HCT116 (cell line): ENCODE measurements at regions not wholly inside any gene's neighbourhood (a gene's known extent, or its start where the extent isn't known, plus 50 kb on each side); places are given as distances from the start of the nearest gene placed in this dataset.

Source experiments
- ATAC-seq: fragments of 200-7000 bp; cut with Tn5 transposase; 2 replicates; pipeline ENCODE4 v1.9.1; 2020; ENCODE audit warnings: mild to moderate bottlenecking, moderate library complexity
- BruUV-seq: library from RNA; stranded (reverse); fragments of 400-500 nt; replicated peaks from 2 replicates; lab custom pipeline; 2021; lab: Mats Ljungman, UMichigan
- CTCF ChIA-PET: fragments of 300-600 bp; sonication (Branson Sonifier 250); formaldehyde crosslinking; loops from one replicate; lab custom pipeline; 2021; ENCODE audit warnings: antibody characterized with exemption; lab: Charles Lee
- POLR2A ChIA-PET: fragments of 300-600, 350-600 bp; sonication (Branson Sonifier 250); formaldehyde crosslinking; loops from one replicate; lab custom pipeline; 2021; ENCODE audit warnings: antibody characterized with exemption; lab: Charles Lee
- RAD21 ChIA-PET, 2 experiments: fragments of 300-600 bp; sonication (Branson Sonifier 250); formaldehyde crosslinking; loops; one replicate each; lab custom pipeline; 2023; ENCODE audit warnings: low total read pairs in 2 of 2; ENCODE audit not compliant: uncharacterized antibody in 2 of 2, unreplicated experiment in 2 of 2, low non-redundant PET in 1 of 2; lab: Charles Lee
- DNase-seq: peaks from one replicate; pipeline ENCODE4 v3.0.0-alpha.2; 2010; ENCODE audit warnings: low read depth, low spot score
- H2AFZ ChIP-seq: fragments of 200-600 bp; shearing (Covaris generic), sonication (generic); 2 replicates; pipeline ENCODE4 v1.6.1; 2017; ENCODE audit warnings: low read depth, mixed run types, mixed read lengths, antibody characterized with exemption, low read length; ENCODE audit not compliant: poor library complexity, severe bottlenecking
- H3K27ac ChIP-seq: 2 replicates; pipeline ENCODE4 v1.5.1; 2012; ENCODE audit warnings: low read depth, low read length
- H3K27me3 ChIP-seq: fragments of 200-600 bp; sonication (generic); 2 replicates; pipeline ENCODE4 v1.6.1; 2016; ENCODE audit warnings: mixed run types, low read length, mixed read lengths; ENCODE audit not compliant: insufficient read depth
- H3K36me3 ChIP-seq, 2 experiments: fragments of 200-500 bp in 1 of 2; fragments of 200-600 bp in 1 of 2; sonication (Bioruptor generic) in 1 of 2; sonication (generic) in 1 of 2; 2 replicates each; pipeline versions ENCODE4 v1.5.1 to v1.6.1; 2014 to 2016; ENCODE audit warnings: low read length in 2 of 2, inconsistent platforms in 1 of 2, mixed read lengths in 1 of 2, mixed run types in 1 of 2; ENCODE audit not compliant: insufficient read depth in 2 of 2, control insufficient read depth in 1 of 2
- H3K4me1 ChIP-seq, 2 experiments: fragments of 200-600 bp in 1 of 2; sonication (generic) in 1 of 2; 2 replicates each; pipeline versions ENCODE4 v1.5.1 to v1.6.1; 2012 to 2017; ENCODE audit warnings: low read length in 2 of 2, inconsistent platforms in 1 of 2, mild to moderate bottlenecking in 1 of 2, mixed read lengths in 1 of 2, mixed run types in 1 of 2, moderate library complexity in 1 of 2; ENCODE audit not compliant: insufficient read depth in 2 of 2, control insufficient read depth in 1 of 2
- H3K4me2 ChIP-seq: fragments of 200-600 bp; sonication (generic); 2 replicates; pipeline ENCODE4 v1.6.1; 2017; ENCODE audit warnings: mixed run types, low read length, mixed read lengths
- H3K4me3 ChIP-seq, 2 experiments: fragments of 200-600 bp in 1 of 2; sonication (generic) in 1 of 2; replicated peaks in 1 of 2; 2 replicates each; pipeline ENCODE4 v1.5.1; 2011 to 2016; ENCODE audit warnings: low read length in 2 of 2, control low read depth in 1 of 2, low read depth in 1 of 2, mild to moderate bottlenecking in 1 of 2, mixed read lengths in 1 of 2, mixed run types in 1 of 2
- H3K79me2 ChIP-seq: fragments of 200-600 bp; sonication (generic); 2 replicates; pipeline ENCODE4 v1.6.1; 2017; ENCODE audit warnings: mild to moderate bottlenecking, mixed run types, low read length, moderate library complexity, mixed read lengths; ENCODE audit not compliant: insufficient read depth
- H3K9ac ChIP-seq: fragments of 200-600 bp; sonication (generic); 2 replicates; pipeline ENCODE4 v1.6.1; 2016; ENCODE audit warnings: low read length, mixed read lengths
- H3K9me2 ChIP-seq: fragments of 200-600 bp; sonication (generic), shearing (Covaris generic); 2 replicates; pipeline ENCODE4 v1.6.1; 2017; ENCODE audit warnings: mixed run types, mild to moderate bottlenecking, moderate library complexity; ENCODE audit not compliant: insufficient read depth
- H3K9me3 ChIP-seq, 2 experiments: fragments of 200-500 bp in 1 of 2; fragments of 200-600 bp in 1 of 2; sonication (Bioruptor generic) in 1 of 2; sonication (generic) in 1 of 2; 2 replicates each; pipeline ENCODE4 v1.6.1; 2014 to 2017; ENCODE audit warnings: low read length in 2 of 2, mixed read lengths in 2 of 2, inconsistent platforms in 1 of 2, low read depth in 1 of 2, mild to moderate bottlenecking in 1 of 2, mixed run types in 1 of 2, moderate library complexity in 1 of 2; ENCODE audit not compliant: control insufficient read depth in 1 of 2, insufficient read depth in 1 of 2
- H4K20me1 ChIP-seq: fragments of 200-600 bp; sonication (generic), shearing (Covaris generic); 2 replicates; pipeline ENCODE4 v1.6.1; 2017; ENCODE audit warnings: mixed run types, mild to moderate bottlenecking, moderate library complexity; ENCODE audit not compliant: insufficient read depth
- CBX3 ChIP-seq: IDR thresholded peaks from 2 replicates; pipeline ENCODE4 v1.6.1; 2012; ENCODE audit warnings: low read depth
- CEBPB ChIP-seq: IDR thresholded peaks from 2 replicates; pipeline ENCODE4 v1.6.1; 2012; ENCODE audit warnings: low read depth
- EZH2 ChIP-seq: fragments of 200-600 bp; sonication (generic); IDR thresholded peaks from 2 replicates; pipeline ENCODE4 v1.6.1; 2017; ENCODE audit warnings: antibody characterized with exemption, mixed run types
- EZH2phosphoT487 ChIP-seq: fragments of 200-600 bp; IDR thresholded peaks from 2 replicates; pipeline ENCODE4 v1.6.1; 2018; ENCODE audit warnings: antibody characterized with exemption, borderline replicate concordance
- FOSL1 ChIP-seq: IDR thresholded peaks from 2 replicates; pipeline ENCODE4 v1.6.1; 2012; ENCODE audit warnings: low read depth
- JUND ChIP-seq: IDR thresholded peaks from 2 replicates; pipeline ENCODE4 v1.6.1; 2012
- POLR2A ChIP-seq: IDR thresholded peaks from 2 replicates; pipeline ENCODE4 v1.7.0; 2011; ENCODE audit warnings: borderline replicate concordance; ENCODE audit not compliant: insufficient read depth, insufficient read length; ENCODE audit errors: extremely low read depth
- POLR2AphosphoS5 ChIP-seq: IDR thresholded peaks from 2 replicates; pipeline ENCODE4 v1.6.1; 2011; ENCODE audit warnings: mild to moderate bottlenecking, low read depth, low read length, moderate library complexity
- RAD21 ChIP-seq: IDR thresholded peaks from 2 replicates; pipeline ENCODE4 v1.6.1; 2012; ENCODE audit warnings: low read depth, mild to moderate bottlenecking
- SIN3A ChIP-seq: IDR thresholded peaks from 2 replicates; pipeline ENCODE4 v1.6.1; 2012; ENCODE audit warnings: low read depth
- SRF ChIP-seq: IDR thresholded peaks from 2 replicates; pipeline ENCODE4 v1.6.1; 2012; ENCODE audit warnings: low read depth
- YY1 ChIP-seq: IDR thresholded peaks from 2 replicates; pipeline ENCODE4 v1.6.1; 2011; ENCODE audit warnings: low read length, low read depth, moderate library complexity, mild to moderate bottlenecking; ENCODE audit not compliant: insufficient replicate concordance; ENCODE audit errors: extremely low read depth
- ZNF274 ChIP-seq: fragments of 200-500 bp; sonication (Bioruptor generic); IDR thresholded peaks from 2 replicates; pipeline ENCODE4 v1.6.1; 2014; ENCODE audit warnings: mild to moderate bottlenecking, low read depth, low read length, inconsistent platforms
- intact Hi-C: fragments of 100-400 bp; cut with micrococcal nuclease; formaldehyde crosslinking; loops from 2 replicates; pipeline ENCODE4 v1.10.0; 2022
- TF ChIP-seq, protein P1 (sequence below), 3 experiments: fragments of 200-600 bp in 1 of 3; sonication (generic) in 1 of 3; IDR thresholded peaks in 2 of 3; conservative IDR thresholded peaks in 1 of 3; 2 replicates each; pipeline ENCODE4 v1.5.1; 2012 to 2017; ENCODE audit warnings: low read depth in 2 of 3, low read length in 2 of 3, antibody characterized with exemption in 1 of 3, borderline replicate concordance in 1 of 3, control low read depth in 1 of 3, mild to moderate bottlenecking in 1 of 3, mixed read lengths in 1 of 3, mixed run types in 1 of 3, moderate library complexity in 1 of 3; ENCODE audit not compliant: insufficient read depth in 1 of 3
- TF ChIP-seq, protein P2 (sequence below): IDR thresholded peaks from 2 replicates; pipeline ENCODE4 v1.6.1; 2011; ENCODE audit warnings: mild to moderate bottlenecking, low read length, moderate library complexity; ENCODE audit not compliant: insufficient replicate concordance; ENCODE audit errors: extremely low read depth
- TF ChIP-seq, protein P3 (sequence below): IDR thresholded peaks from 2 replicates; pipeline ENCODE4 v1.6.1; 2012; ENCODE audit warnings: low read depth
- TF ChIP-seq, protein P4 (sequence below): IDR thresholded peaks from 2 replicates; pipeline ENCODE4 v1.6.1; 2012
- TF ChIP-seq, protein P5 (sequence below): IDR thresholded peaks from 2 replicates; pipeline ENCODE4 v1.6.1; 2012

DNA sequence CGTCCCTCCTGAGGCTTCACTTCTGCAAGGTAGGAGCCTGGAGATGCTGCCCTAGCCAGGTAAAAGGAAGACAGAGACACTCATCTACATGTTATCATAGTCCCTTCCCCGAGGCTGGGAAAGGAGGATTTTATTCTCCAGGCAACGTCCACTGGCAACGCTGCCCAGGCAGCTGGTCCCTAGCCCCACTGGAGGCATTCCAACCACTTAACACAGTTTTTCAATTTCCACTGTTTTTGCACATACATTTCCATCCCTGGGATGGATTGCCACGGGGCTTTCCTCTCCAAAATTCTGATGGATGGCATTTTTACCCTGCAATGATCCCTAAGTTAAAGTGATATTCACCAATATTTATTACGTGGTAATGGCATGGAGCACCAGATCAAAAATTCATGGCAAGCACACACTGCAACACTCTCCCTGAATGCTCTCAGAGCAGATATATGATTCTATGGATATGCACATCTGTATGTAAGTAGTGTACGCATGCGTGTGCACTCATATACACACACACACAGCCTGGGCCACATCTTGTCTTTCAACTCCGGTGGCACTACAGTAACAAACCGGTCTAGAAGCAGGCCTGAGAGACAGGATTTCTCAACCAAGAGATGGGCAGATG, 322.3 kb upstream of the TSHZ3 start:
- TF ChIP-seq, protein P1, sequence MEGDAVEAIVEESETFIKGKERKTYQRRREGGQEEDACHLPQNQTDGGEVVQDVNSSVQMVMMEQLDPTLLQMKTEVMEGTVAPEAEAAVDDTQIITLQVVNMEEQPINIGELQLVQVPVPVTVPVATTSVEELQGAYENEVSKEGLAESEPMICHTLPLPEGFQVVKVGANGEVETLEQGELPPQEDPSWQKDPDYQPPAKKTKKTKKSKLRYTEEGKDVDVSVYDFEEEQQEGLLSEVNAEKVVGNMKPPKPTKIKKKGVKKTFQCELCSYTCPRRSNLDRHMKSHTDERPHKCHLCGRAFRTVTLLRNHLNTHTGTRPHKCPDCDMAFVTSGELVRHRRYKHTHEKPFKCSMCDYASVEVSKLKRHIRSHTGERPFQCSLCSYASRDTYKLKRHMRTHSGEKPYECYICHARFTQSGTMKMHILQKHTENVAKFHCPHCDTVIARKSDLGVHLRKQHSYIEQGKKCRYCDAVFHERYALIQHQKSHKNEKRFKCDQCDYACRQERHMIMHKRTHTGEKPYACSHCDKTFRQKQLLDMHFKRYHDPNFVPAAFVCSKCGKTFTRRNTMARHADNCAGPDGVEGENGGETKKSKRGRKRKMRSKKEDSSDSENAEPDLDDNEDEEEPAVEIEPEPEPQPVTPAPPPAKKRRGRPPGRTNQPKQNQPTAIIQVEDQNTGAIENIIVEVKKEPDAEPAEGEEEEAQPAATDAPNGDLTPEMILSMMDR (IDR thresholded peaks at IDR 0.05 in 2 of 3, conservative IDR thresholded peaks at IDR 0.05 in 1 of 3; ENCODE audit: borderline replicate concordance in 1 of 3, insufficient read depth in 1 of 3, low read depth in 2 of 3, low read length in 2 of 3), result no peak
- TF ChIP-seq, protein P2, sequence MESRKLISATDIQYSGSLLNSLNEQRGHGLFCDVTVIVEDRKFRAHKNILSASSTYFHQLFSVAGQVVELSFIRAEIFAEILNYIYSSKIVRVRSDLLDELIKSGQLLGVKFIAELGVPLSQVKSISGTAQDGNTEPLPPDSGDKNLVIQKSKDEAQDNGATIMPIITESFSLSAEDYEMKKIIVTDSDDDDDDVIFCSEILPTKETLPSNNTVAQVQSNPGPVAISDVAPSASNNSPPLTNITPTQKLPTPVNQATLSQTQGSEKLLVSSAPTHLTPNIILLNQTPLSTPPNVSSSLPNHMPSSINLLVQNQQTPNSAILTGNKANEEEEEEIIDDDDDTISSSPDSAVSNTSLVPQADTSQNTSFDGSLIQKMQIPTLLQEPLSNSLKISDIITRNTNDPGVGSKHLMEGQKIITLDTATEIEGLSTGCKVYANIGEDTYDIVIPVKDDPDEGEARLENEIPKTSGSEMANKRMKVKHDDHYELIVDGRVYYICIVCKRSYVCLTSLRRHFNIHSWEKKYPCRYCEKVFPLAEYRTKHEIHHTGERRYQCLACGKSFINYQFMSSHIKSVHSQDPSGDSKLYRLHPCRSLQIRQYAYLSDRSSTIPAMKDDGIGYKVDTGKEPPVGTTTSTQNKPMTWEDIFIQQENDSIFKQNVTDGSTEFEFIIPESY, result no peak
- TF ChIP-seq JUND (no peak), YY1 (no peak), FOSL1 (no peak), SIN3A (no peak), EZH2 (no peak), EZH2phosphoT487 (no peak), ZNF274 (no peak), SRF (no peak), CEBPB (no peak), POLR2AphosphoS5 (no peak), CBX3 (no peak), RAD21 (no peak), POLR2A (no peak)
- TF ChIP-seq, protein P3, sequence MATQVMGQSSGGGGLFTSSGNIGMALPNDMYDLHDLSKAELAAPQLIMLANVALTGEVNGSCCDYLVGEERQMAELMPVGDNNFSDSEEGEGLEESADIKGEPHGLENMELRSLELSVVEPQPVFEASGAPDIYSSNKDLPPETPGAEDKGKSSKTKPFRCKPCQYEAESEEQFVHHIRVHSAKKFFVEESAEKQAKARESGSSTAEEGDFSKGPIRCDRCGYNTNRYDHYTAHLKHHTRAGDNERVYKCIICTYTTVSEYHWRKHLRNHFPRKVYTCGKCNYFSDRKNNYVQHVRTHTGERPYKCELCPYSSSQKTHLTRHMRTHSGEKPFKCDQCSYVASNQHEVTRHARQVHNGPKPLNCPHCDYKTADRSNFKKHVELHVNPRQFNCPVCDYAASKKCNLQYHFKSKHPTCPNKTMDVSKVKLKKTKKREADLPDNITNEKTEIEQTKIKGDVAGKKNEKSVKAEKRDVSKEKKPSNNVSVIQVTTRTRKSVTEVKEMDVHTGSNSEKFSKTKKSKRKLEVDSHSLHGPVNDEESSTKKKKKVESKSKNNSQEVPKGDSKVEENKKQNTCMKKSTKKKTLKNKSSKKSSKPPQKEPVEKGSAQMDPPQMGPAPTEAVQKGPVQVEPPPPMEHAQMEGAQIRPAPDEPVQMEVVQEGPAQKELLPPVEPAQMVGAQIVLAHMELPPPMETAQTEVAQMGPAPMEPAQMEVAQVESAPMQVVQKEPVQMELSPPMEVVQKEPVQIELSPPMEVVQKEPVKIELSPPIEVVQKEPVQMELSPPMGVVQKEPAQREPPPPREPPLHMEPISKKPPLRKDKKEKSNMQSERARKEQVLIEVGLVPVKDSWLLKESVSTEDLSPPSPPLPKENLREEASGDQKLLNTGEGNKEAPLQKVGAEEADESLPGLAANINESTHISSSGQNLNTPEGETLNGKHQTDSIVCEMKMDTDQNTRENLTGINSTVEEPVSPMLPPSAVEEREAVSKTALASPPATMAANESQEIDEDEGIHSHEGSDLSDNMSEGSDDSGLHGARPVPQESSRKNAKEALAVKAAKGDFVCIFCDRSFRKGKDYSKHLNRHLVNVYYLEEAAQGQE, result no peak
- TF ChIP-seq, protein P4, sequence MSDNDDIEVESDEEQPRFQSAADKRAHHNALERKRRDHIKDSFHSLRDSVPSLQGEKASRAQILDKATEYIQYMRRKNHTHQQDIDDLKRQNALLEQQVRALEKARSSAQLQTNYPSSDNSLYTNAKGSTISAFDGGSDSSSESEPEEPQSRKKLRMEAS, result no peak
- TF ChIP-seq, protein P5, sequence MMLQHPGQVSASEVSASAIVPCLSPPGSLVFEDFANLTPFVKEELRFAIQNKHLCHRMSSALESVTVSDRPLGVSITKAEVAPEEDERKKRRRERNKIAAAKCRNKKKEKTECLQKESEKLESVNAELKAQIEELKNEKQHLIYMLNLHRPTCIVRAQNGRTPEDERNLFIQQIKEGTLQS, result no peak
- no peaks in the 10 kb centered on the region for H3K9me2 ChIP-seq
- ChIA-PET RAD21 (no interaction called here), POLR2A (no interaction called here), CTCF (no interaction called here)
- BruUV-seq, result no TSS peak
- H3K27me3 ChIP-seq, result no peaks in the 10 kb centered on the region
- DNase-seq (no peak), ATAC-seq (no peak)
- H3K4me1 ChIP-seq, result no peaks in the 10 kb centered on the region
- H3K79me2 ChIP-seq, result no peaks in the 10 kb centered on the region
- intact Hi-C loops, result no loop called here
- no peaks in the 10 kb centered on the region for H3K36me3 ChIP-seq
- H3K27ac ChIP-seq, result no peak overlapping the region
- no peaks in the 10 kb centered on the region for H4K20me1 ChIP-seq
- no peak overlapping the region for H3K9ac ChIP-seq
- no peak overlapping the region for H3K4me3 ChIP-seq
- H2AFZ ChIP-seq, result no peak overlapping the region
- H3K4me2 ChIP-seq, result no peak overlapping the region
- peaks cover 6 to 22% of the 10 kb centered on the region in 2 experiments; a peak in 2 of 4 replicates for H3K9me3 ChIP-seq
